ENCODE measurements at regions not wholly inside any gene's neighbourhood (a gene's known extent, or its start where the extent isn't known, plus 50 kb on each side); places are given as distances from the start of the nearest gene placed in this dataset.

GRCh38 chr3:187927565-187927964 lies 182.3 kb upstream of the BCL6 start:
- TF ChIP-seq ZBTB7A (tag by site-specific recombination; IDR thresholded peaks at IDR 0.05; ENCODE audit: low read depth) (no peak), ZNF169 (tag by site-specific recombination; IDR thresholded peaks at IDR 0.05) (no peak), ZNF23 (tag by site-specific recombination; IDR thresholded peaks at IDR 0.05; ENCODE audit: borderline replicate concordance) (no peak), ZNF112 (tag by site-specific recombination; IDR thresholded peaks at IDR 0.05) (peak; percentile 73), GFI1B (tag by site-specific recombination; IDR thresholded peaks at IDR 0.05) (no peak), ZNF274 (IDR thresholded peaks at IDR 0.05; ENCODE audit: low read length) (no peak), ZNF274 (tag by site-specific recombination; IDR thresholded peaks at IDR 0.05; ENCODE audit: borderline replicate concordance) (no peak)
- Histone ChIP-seq H3K9me3 (ENCODE audit: control insufficient read depth, insufficient read depth, low read depth, low read length) (no peaks in the 10 kb centered on the region), H3K4me1 (ENCODE audit: control insufficient read depth, insufficient read depth, low read length) (no peaks in the 10 kb centered on the region), H3K4me3 (ENCODE audit: low read depth, low read length) (no peak overlapping the region), H3K27ac (ENCODE audit: extremely low read depth, low read depth, low read length) (no peak overlapping the region), H3K36me3 (ENCODE audit: control insufficient read depth in 2 of 2, insufficient read depth in 1 of 2, low read length in 2 of 2) (no peaks in the 10 kb centered on the region)
- ChIA-PET CTCF (no interaction called here), POLR2A (no interaction called here)

- CTCF ChIA-PET, result no interaction called here
- no peaks in the 10 kb centered on the region for H3K4me1 ChIP-seq (ENCODE audit: control insufficient read depth, insufficient read depth, low read length)
- no peak overlapping the region for H3K4me3 ChIP-seq (ENCODE audit: low read depth, low read length)
- H3K27ac ChIP-seq (ENCODE audit: extremely low read depth, low read depth, low read length), result no peak overlapping the region
- H3K9me3 ChIP-seq (ENCODE audit: control insufficient read depth, insufficient read depth, low read depth, low read length), result no peaks in the 10 kb centered on the region
- no peaks in the 10 kb centered on the region for H3K36me3 ChIP-seq (ENCODE audit: control insufficient read depth in 2 of 2, insufficient read depth in 1 of 2, low read length in 2 of 2)
- POLR2A ChIA-PET, result no interaction called here
- TF ChIP-seq ZFP37 (tag by site-specific recombination; IDR thresholded peaks at IDR 0.05) (no peak), ZBTB1 (tag by site-specific recombination; IDR thresholded peaks at IDR 0.05) (no peak), HOXD13 (CRISPR knock-in tag; IDR thresholded peaks at IDR 0.05; ENCODE audit: borderline replicate concordance) (no peak)
Observed at GRCh38 chr3:187929112-187929816, 184.0 kb upstream of the BCL6 start.

GRCh38 chr3:187930021-187930420 lies 184.8 kb upstream of the BCL6 start:
- ChIA-PET CTCF (no interaction called here), POLR2A (no interaction called here)
- no peaks in the 10 kb centered on the region for H3K36me3 ChIP-seq (ENCODE audit: control insufficient read depth in 2 of 2, insufficient read depth in 1 of 2, low read length in 2 of 2)
- no peaks in the 10 kb centered on the region for H3K4me1 ChIP-seq (ENCODE audit: control insufficient read depth, insufficient read depth, low read length)
- H3K4me3 ChIP-seq (ENCODE audit: low read depth, low read length), result no peak overlapping the region
- no peak overlapping the region for H3K27ac ChIP-seq (ENCODE audit: extremely low read depth, low read depth, low read length)
- no peaks in the 10 kb centered on the region for H3K9me3 ChIP-seq (ENCODE audit: control insufficient read depth, insufficient read depth, low read depth, low read length)
- TF ChIP-seq SP7 (tag by site-specific recombination; IDR thresholded peaks at IDR 0.05) (no peak), ZNF169 (tag by site-specific recombination; IDR thresholded peaks at IDR 0.05) (no peak), ZNF837 (tag by site-specific recombination; IDR thresholded peaks at IDR 0.05) (no peak), ZNF140 (tag by site-specific recombination; IDR thresholded peaks at IDR 0.05) (no peak), HOXA7 (CRISPR knock-in tag; IDR thresholded peaks at IDR 0.05; ENCODE audit: borderline replicate concordance) (no peak), ZNF114 (tag by site-specific recombination; IDR thresholded peaks at IDR 0.05) (no peak), ZNF596 (tag by site-specific recombination; IDR thresholded peaks at IDR 0.05) (no peak), ZNF707 (tag by site-specific recombination; IDR thresholded peaks at IDR 0.05) (no peak), ZNF530 (tag by site-specific recombination; IDR thresholded peaks at IDR 0.05; ENCODE audit: low read depth) (no peak)
- TF ChIP-seq, protein P1, sequence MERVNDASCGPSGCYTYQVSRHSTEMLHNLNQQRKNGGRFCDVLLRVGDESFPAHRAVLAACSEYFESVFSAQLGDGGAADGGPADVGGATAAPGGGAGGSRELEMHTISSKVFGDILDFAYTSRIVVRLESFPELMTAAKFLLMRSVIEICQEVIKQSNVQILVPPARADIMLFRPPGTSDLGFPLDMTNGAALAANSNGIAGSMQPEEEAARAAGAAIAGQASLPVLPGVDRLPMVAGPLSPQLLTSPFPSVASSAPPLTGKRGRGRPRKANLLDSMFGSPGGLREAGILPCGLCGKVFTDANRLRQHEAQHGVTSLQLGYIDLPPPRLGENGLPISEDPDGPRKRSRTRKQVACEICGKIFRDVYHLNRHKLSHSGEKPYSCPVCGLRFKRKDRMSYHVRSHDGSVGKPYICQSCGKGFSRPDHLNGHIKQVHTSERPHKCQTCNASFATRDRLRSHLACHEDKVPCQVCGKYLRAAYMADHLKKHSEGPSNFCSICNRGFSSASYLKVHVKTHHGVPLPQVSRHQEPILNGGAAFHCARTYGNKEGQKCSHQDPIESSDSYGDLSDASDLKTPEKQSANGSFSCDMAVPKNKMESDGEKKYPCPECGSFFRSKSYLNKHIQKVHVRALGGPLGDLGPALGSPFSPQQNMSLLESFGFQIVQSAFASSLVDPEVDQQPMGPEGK (tag by site-specific recombination; IDR thresholded peaks at IDR 0.05), result no peak
- TF ChIP-seq, protein P2, sequence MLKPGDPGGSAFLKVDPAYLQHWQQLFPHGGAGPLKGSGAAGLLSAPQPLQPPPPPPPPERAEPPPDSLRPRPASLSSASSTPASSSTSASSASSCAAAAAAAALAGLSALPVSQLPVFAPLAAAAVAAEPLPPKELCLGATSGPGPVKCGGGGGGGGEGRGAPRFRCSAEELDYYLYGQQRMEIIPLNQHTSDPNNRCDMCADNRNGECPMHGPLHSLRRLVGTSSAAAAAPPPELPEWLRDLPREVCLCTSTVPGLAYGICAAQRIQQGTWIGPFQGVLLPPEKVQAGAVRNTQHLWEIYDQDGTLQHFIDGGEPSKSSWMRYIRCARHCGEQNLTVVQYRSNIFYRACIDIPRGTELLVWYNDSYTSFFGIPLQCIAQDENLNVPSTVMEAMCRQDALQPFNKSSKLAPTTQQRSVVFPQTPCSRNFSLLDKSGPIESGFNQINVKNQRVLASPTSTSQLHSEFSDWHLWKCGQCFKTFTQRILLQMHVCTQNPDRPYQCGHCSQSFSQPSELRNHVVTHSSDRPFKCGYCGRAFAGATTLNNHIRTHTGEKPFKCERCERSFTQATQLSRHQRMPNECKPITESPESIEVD (tag by site-specific recombination; IDR thresholded peaks at IDR 0.05), result no peak
- TF ChIP-seq, protein P3, sequence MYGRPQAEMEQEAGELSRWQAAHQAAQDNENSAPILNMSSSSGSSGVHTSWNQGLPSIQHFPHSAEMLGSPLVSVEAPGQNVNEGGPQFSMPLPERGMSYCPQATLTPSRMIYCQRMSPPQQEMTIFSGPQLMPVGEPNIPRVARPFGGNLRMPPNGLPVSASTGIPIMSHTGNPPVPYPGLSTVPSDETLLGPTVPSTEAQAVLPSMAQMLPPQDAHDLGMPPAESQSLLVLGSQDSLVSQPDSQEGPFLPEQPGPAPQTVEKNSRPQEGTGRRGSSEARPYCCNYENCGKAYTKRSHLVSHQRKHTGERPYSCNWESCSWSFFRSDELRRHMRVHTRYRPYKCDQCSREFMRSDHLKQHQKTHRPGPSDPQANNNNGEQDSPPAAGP (tag by site-specific recombination; IDR thresholded peaks at IDR 0.05), result no peak
- TF ChIP-seq, protein P4, sequence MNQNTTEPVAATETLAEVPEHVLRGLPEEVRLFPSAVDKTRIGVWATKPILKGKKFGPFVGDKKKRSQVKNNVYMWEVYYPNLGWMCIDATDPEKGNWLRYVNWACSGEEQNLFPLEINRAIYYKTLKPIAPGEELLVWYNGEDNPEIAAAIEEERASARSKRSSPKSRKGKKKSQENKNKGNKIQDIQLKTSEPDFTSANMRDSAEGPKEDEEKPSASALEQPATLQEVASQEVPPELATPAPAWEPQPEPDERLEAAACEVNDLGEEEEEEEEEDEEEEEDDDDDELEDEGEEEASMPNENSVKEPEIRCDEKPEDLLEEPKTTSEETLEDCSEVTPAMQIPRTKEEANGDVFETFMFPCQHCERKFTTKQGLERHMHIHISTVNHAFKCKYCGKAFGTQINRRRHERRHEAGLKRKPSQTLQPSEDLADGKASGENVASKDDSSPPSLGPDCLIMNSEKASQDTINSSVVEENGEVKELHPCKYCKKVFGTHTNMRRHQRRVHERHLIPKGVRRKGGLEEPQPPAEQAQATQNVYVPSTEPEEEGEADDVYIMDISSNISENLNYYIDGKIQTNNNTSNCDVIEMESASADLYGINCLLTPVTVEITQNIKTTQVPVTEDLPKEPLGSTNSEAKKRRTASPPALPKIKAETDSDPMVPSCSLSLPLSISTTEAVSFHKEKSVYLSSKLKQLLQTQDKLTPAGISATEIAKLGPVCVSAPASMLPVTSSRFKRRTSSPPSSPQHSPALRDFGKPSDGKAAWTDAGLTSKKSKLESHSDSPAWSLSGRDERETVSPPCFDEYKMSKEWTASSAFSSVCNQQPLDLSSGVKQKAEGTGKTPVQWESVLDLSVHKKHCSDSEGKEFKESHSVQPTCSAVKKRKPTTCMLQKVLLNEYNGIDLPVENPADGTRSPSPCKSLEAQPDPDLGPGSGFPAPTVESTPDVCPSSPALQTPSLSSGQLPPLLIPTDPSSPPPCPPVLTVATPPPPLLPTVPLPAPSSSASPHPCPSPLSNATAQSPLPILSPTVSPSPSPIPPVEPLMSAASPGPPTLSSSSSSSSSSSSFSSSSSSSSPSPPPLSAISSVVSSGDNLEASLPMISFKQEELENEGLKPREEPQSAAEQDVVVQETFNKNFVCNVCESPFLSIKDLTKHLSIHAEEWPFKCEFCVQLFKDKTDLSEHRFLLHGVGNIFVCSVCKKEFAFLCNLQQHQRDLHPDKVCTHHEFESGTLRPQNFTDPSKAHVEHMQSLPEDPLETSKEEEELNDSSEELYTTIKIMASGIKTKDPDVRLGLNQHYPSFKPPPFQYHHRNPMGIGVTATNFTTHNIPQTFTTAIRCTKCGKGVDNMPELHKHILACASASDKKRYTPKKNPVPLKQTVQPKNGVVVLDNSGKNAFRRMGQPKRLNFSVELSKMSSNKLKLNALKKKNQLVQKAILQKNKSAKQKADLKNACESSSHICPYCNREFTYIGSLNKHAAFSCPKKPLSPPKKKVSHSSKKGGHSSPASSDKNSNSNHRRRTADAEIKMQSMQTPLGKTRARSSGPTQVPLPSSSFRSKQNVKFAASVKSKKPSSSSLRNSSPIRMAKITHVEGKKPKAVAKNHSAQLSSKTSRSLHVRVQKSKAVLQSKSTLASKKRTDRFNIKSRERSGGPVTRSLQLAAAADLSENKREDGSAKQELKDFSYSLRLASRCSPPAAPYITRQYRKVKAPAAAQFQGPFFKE (tag by site-specific recombination; IDR thresholded peaks at IDR 0.05; ENCODE audit: borderline replicate concordance), result no peak

Measured in HEK293 (cell line).